ENCODE measurements at regions not wholly inside any gene's neighbourhood (a gene's known extent, or its start where the extent isn't known, plus 50 kb on each side); places are given as distances from the start of the nearest gene placed in this dataset.

DNA sequence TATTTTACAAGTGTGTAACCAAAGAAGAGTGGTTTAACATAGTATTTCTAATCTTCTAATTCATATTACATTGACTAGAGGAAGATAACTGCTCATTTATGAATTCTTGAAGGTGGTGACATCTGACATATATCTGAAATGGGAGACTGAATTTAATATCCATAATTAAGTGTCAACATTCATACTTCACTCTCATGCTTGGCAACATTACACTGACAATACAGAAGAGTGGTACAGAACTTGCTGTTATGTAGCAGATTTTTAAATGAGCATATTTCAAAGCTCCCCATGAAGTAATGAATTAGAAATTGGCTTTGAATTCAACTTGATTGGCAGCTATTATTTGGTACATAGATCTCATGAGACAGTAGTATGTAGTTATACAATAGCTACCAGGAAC lies 125.8 kb upstream of the POT1 start:
- no peak for DNase-seq (ENCODE audit: low read depth, low spot score)

DNA sequence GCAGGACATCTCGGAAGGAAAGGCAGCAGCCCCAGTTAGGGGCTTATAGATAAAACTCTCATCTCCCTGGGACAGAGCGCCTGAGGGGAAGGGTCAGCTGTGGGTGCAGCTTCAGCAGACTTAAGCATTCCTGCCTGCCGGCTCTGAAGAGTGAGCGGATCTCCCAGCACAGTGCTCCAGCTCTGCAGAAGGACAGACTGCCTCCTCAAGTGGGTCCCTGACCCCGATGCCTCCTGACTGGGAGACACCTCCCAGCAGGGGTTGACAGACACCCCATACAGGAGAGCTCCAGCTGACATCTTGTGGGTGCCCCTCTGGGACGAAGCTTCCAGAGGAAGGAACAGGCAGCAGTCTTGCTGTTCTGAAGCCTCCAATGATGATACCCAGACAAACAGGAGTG lies 117.1 kb upstream of the POT1 start:
- DNase-seq (ENCODE audit: low read depth, low spot score) = no peak

DNA sequence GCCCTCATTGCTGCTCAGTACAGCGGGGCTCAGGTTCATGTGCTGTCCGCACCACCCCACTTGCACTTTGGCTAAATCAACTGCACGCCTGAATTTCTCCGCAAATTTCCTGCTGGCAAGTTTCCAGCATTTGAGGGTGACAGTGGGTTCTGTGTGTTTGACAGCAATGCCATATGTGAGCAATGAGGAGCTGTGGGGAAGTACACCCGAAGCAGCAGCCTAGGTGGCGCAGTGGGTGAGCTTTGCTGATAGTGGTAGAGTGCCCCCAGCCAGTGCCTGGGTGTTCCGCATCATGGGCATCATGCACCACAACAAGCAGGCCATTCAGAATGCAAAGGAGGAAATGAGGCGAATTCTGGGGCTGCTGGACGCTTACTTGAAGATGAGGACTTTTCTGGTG lies 103.9 kb upstream of the POT1 start:
- no peak for DNase-seq (ENCODE audit: low read depth, low spot score)

DNA sequence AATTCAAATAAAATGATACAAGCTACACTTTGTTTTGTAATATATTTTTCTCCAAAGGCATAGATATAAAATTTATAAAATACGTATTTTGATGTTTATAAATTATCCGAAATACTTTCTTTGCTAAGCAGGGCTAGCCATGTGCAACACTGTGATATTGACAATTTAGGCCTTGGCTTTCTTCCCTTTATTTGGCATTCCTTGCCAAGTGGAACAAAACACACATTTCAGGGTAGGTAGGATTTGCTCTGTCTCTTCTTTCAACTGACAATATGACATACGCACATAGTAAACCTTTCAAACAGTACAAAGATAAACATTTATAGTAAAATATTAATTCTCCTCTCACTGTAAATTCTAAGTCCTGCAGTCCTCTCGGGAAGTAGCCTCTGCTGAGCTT lies 103.3 kb upstream of the POT1 start:
- no peak for DNase-seq (ENCODE audit: low read depth, low spot score)

DNA sequence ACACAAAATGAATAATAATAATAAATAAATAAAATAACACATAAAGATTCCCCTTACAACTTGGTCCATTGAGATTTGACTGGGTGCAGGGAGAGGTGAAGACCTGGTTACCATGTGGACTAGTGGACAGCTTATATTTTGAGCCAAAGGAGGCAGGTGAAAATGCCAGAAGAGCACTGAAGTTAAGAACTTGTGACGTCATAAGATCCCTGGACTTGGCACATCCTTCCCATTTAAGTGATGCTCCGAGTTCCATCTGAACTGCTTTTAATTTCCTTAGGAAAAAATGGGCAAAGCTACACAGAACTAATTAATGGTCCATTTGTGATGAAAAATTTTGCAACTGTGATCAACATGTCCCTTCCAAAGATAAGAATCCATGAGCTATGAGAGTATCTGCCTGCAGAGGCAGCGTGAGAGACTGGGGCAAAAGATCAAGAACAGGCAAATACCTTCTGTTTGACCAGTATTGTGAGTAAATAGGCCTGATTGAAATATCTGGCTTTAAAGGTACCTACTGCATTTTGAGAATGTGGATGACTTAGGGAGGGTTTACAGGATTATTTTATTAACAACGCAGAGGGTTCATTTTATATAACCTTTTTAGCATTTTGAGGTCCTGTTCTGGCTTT lies 101.2 kb upstream of the POT1 start:
- no peak for DNase-seq (ENCODE audit: low read depth, low spot score)

DNA sequence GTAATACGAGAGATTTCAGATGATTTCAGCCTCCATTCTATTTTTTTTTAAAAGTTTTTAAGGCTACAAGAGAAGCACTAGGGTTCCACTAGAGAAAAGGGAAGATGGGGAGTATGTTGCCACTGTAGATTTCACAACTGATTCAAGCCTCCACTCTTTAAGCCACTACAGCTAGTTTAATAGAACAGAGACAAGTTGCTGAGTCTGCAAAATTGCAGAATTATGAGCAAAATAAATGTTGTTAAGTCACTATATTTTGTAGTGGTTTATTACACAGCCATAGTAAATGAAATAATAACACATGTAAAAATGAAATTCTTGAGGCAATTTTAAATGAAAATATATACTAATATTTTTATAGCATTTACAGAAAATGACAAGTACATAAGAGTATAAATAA lies 96.0 kb upstream of the POT1 start:
- no peak for DNase-seq (ENCODE audit: low read depth, low spot score)

DNA sequence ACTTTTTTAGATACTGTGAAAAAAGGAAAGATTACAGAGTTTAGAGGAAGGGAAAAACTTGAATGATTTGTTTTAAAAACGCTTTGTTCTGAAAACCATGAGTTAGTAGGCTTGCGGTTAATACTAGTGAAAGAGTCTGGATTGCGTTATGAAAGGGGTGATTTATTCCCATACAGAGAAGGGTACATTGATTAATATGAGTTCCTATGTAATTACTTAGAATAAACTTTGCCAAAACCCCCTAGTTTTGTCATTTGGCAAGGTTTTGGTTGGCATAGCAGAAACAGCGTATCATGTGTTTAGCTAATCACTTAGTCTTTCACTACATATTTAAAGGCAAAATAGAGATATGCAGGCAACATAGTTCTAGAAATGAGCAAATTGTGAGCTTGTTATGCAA lies 91.2 kb upstream of the POT1 start:
- DNase-seq (ENCODE audit: low read depth, low spot score) = no peak

DNA sequence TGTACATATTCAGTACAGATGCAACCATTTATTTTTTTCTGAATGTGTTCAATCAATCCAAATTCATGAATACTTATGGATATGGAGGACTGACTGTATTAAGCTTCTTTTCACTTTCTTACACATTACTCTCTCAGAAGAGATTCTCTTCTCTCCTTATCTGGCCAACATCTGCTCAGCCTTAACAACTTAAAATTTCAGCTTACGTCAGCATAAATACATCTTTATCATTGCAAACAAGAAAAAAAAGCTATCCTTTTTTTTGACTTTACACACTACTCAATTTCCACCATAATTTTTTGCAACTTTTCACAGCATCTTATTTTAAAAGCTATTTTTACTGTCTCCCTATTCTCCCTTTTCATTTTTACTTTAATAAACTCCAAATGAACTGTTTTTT lies 80.9 kb upstream of the POT1 start:
- DNase-seq (ENCODE audit: low read depth, low spot score) = no peak

DNA sequence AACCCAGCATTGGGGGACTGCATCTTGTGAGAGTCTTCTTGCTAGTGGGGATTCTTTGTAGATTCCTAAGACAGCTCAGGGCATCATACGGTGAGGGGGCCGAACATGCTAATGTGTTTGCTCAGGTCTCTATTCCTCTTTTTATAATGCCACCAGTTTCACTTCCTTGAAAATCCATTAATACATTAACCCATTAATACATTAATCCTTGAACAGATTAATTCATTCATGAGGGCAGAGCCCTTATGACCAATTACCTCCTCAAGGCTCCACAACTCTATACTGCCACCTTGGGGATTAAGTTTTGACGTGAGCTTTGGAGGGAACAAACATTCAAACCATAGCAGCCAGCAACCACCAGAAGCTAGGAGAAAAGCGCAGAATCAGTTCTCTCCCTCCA lies 67.2 kb upstream of the POT1 start:
- peak; percentile 10 for DNase-seq (ENCODE audit: low read depth, low spot score)

DNA sequence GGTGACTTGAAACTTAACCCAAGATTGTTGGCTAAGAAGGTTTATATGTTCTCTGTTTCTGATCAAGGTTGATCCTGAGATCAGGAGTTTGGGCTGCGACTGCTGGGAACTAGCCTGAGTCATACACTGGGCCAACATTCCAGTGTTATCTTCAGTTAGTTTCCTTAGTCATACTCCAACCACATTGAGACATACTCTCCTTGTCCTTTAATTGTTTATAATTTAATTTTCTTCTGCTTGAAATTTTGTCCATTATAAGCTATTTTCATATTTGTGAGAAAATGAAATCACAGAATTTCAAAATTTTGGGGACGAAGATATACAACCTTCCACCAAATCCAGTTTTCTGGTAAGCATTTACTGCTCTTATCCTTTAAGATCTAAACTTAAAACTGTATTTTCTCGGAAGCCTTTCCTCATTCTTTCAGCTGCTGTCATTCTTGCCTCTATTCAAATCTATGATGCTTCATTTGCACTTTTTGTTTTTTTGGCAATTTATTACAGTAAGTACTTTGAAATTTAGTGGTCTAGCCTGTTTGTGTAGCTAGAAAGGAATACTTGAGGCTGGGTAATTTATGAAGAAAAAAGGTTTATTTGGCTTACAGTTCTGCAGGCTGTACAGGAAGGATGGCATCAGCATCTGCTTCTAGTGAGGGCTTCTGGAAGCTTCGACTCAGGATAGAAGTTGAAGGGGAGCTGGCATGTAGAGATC lies 63.4 kb upstream of the POT1 start:
- DNase-seq (ENCODE audit: low read depth, low spot score) = peak; percentile 33

DNA sequence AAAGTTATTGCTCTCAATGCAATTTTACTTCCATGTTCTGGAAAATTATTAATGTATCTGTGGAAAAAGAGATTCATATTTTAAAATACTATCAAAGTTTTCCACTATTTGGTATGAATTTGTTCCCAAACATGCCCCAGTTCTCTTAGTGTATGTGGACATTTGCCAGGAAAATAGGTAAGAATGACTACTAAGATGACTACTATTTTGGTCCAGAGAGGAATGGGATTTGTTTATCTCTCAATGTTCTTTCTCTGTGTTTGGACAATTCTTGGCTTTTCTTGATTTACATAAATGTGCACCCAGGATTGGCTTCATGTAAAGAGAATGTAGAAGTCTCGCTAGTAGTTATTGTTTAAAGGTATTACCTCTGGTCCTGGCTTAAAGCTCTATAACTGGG lies 60.3 kb upstream of the POT1 start:
- DNase-seq (ENCODE audit: low read depth, low spot score) = no peak

All from ELF-1 (cell line).